NCI-H526 (cell line): ENCODE measurements at regions not wholly inside any gene's neighbourhood (a gene's known extent, or its start where the extent isn't known, plus 50 kb on each side); places are given as distances from the start of the nearest gene placed in this dataset.
"Not testable (repeated sequence)": the region's sequence is repeated elsewhere in the genome, so short reads cannot be mapped to it uniquely, and the experiment has no call there.

Experiments
- DNase-seq, 2 experiments: peaks; one replicate each; lab custom pipeline; 2025; lab: John Stamatoyannopoulos, UW

- peak; percentile 59 to 81 for DNase-seq
These were observed 115.5 kb upstream of the GNAI1 start for GRCh38 chr7:80018941-80019808.

GRCh38 chr7:80017101-80017698, 117.4 kb upstream of the GNAI1 start:
- DNase-seq: no peak

GRCh38 chr7:80014511-80014910, 120.1 kb upstream of the GNAI1 start:
- no peak for DNase-seq

- no peak for DNase-seq
These were observed 126.6 kb upstream of the GNAI1 start for GRCh38 chr7:80008039-80008438.

GRCh38 chr7:80002865-80003264, 131.8 kb upstream of the GNAI1 start:
- DNase-seq: no peak

- DNase-seq: no peak
These were observed 136.3 kb upstream of the GNAI1 start for GRCh38 chr7:79998363-79998762.

GRCh38 chr7:79997345-79997744, 137.3 kb upstream of the GNAI1 start:
- no peak for DNase-seq

GRCh38 chr7:79995741-79996140, 138.9 kb upstream of the GNAI1 start:
- not testable (repeated sequence) for DNase-seq

GRCh38 chr7:79988653-79989052, 146.0 kb upstream of the GNAI1 start:
- no peak for DNase-seq

- no peak for DNase-seq
These were observed 150.4 kb upstream of the GNAI1 start for GRCh38 chr7:79984210-79984609.

GRCh38 chr7:79982141-79982770, 152.4 kb upstream of the GNAI1 start:
- no peak for DNase-seq

- no peak for DNase-seq
These were observed 154.3 kb upstream of the GNAI1 start for GRCh38 chr7:79980376-79980775.

GRCh38 chr7:79979437-79979836, 155.2 kb upstream of the GNAI1 start:
- DNase-seq: no peak

- DNase-seq: no peak
These were observed 157.2 kb upstream of the GNAI1 start for GRCh38 chr7:79977481-79977880.

- DNase-seq: not testable (repeated sequence)
These were observed 158.0 kb upstream of the GNAI1 start for GRCh38 chr7:79976711-79977020.

- not testable (repeated sequence) for DNase-seq
These were observed 158.5 kb upstream of the GNAI1 start for GRCh38 chr7:79975986-79976710.

- DNase-seq: no peak
These were observed 161.2 kb upstream of the GNAI1 start for GRCh38 chr7:79973455-79973854.

GRCh38 chr7:79971058-79971457, 163.6 kb upstream of the GNAI1 start:
- DNase-seq: no peak

GRCh38 chr7:79968894-79969293, 165.7 kb upstream of the GNAI1 start:
- peak in 1 of 2 experiments; percentile 2 for DNase-seq

GRCh38 chr7:79968077-79968648, 166.5 kb upstream of the GNAI1 start:
- DNase-seq: no peak

- no peak for DNase-seq
These were observed 168.7 kb upstream of the GNAI1 start for GRCh38 chr7:79965946-79966345.

- no peak for DNase-seq
These were observed 170.2 kb upstream of the GNAI1 start for GRCh38 chr7:79964463-79964862.
